ENCODE measurements at regions not wholly inside any gene's neighbourhood (a gene's known extent, or its start where the extent isn't known, plus 50 kb on each side); places are given as distances from the start of the nearest gene placed in this dataset.

- FAIRE-seq: no peak
- H2BK5ac ChIP-seq (ENCODE audit: low read depth, low read length): no peak overlapping the region
- no peaks in the 10 kb centered on the region; a peak in 1 of 8 replicates for H3K36me3 ChIP-seq (ENCODE audit: control insufficient read depth in 2 of 4, insufficient read depth in 4 of 4, low read length in 3 of 4)
- H2BK20ac ChIP-seq (ENCODE audit: low read length): no peak overlapping the region
- DNase-seq (ENCODE audit: low read depth in 1 of 2, low spot score in 2 of 2): no peak
- WGBS, 2 experiments (ENCODE audit: extremely low coverage in 1 of 2, insufficient coverage in 1 of 2, insufficient read length in 1 of 2, insufficient replicate concordance in 2 of 2, low coverage in 1 of 2, low lambda C conversion rate in 2 of 2, missing lambda C conversion rate in 1 of 2): 89% methylated on average over 1 of the region's 1 CpG; no CpG with 5 or more reads in 1 of the 2 experiments
- H2AK5ac ChIP-seq (ENCODE audit: low read depth, low read length): no peak overlapping the region
- POLR2A ChIA-PET (ENCODE audit: partially characterized antibody): no interaction called here
- no peak overlapping the region for H2BK120ac ChIP-seq (replicated peaks; ENCODE audit: low read depth, low read length)
- TF ChIP-seq GABPA (IDR thresholded peaks at IDR 0.05; ENCODE audit: borderline replicate concordance, insufficient read depth, low read length): no peak
- no peak for TF ChIP-seq MAFK (IDR thresholded peaks at IDR 0.05; ENCODE audit: low read depth, low read length)
- TF ChIP-seq HDAC6 (IDR thresholded peaks at IDR 0.05; ENCODE audit: low read depth, low read length): no peak
- TF ChIP-seq RFX5 (IDR thresholded peaks at IDR 0.05; ENCODE audit: borderline replicate concordance, low read depth, low read length): no peak
- no peak for TF ChIP-seq SIRT6 (IDR thresholded peaks at IDR 0.05; ENCODE audit: low read length)
- TF ChIP-seq, protein P1, sequence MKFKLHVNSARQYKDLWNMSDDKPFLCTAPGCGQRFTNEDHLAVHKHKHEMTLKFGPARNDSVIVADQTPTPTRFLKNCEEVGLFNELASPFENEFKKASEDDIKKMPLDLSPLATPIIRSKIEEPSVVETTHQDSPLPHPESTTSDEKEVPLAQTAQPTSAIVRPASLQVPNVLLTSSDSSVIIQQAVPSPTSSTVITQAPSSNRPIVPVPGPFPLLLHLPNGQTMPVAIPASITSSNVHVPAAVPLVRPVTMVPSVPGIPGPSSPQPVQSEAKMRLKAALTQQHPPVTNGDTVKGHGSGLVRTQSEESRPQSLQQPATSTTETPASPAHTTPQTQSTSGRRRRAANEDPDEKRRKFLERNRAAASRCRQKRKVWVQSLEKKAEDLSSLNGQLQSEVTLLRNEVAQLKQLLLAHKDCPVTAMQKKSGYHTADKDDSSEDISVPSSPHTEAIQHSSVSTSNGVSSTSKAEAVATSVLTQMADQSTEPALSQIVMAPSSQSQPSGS (IDR thresholded peaks at IDR 0.05; ENCODE audit: low read length): no peak
- no peak overlapping the region for H3K4me3 ChIP-seq (ENCODE audit: extremely low read depth in 1 of 4, insufficient read depth in 2 of 4, low read depth in 3 of 4, low read length in 4 of 4)
- no peak overlapping the region for H3K4me2 ChIP-seq (ENCODE audit: insufficient read depth in 1 of 2, low read depth in 2 of 2, low read length in 2 of 2)
- H3K27ac ChIP-seq (ENCODE audit: low read depth, low read length): no peak overlapping the region
- no peak overlapping the region for H2AFZ ChIP-seq (ENCODE audit: low read length)
- H3K14ac ChIP-seq (ENCODE audit: insufficient read length): no peak overlapping the region
- no peaks in the 10 kb centered on the region for H3K9me3 ChIP-seq (ENCODE audit: insufficient read depth in 2 of 2, low read depth in 1 of 2, low read length in 1 of 2)
- H3K79me2 ChIP-seq (ENCODE audit: control insufficient read depth in 1 of 2, insufficient read depth in 2 of 2, low read length in 2 of 2): no peaks in the 10 kb centered on the region
- H3K79me1 ChIP-seq (ENCODE audit: low read depth, low read length): no peaks in the 10 kb centered on the region
- no peak overlapping the region for H4K8ac ChIP-seq (ENCODE audit: extremely low read depth, insufficient read depth, low read length)
- H3K4me1 ChIP-seq (replicated peaks in 1 of 4; ENCODE audit: control insufficient read depth in 3 of 4, insufficient read depth in 4 of 4, low read length in 3 of 4): no peaks in the 10 kb centered on the region
- CTCF ChIA-PET (ENCODE audit: partially characterized antibody): no interaction called here
- no peak overlapping the region for H2BK12ac ChIP-seq (ENCODE audit: low read depth, low read length)
- no peaks in the 10 kb centered on the region for H4K20me1 ChIP-seq (replicated peaks in 1 of 2; ENCODE audit: control insufficient read depth in 1 of 2, insufficient read depth in 2 of 2, low read length in 2 of 2)
- no peaks in the 10 kb centered on the region; the same call in 1 of the 2 replicates for H3K23me2 ChIP-seq (ENCODE audit: low read depth, low read length)
- H3K27me3 ChIP-seq (replicated peaks in 1 of 4; ENCODE audit: control insufficient read depth in 3 of 4, extremely low read depth in 1 of 4, insufficient read depth in 3 of 4, low read length in 3 of 4): no peaks in the 10 kb centered on the region
- H2BK15ac ChIP-seq (ENCODE audit: low read length): no peak overlapping the region
- no peak overlapping the region for H3K18ac ChIP-seq (ENCODE audit: extremely low read depth, low read length)
- H4K5ac ChIP-seq (ENCODE audit: insufficient read length, low read depth, low read length): no peak overlapping the region
- no peak overlapping the region for H4K91ac ChIP-seq (replicated peaks; ENCODE audit: insufficient read length, low read length)
- no peak overlapping the region for H3K4ac ChIP-seq (replicated peaks; ENCODE audit: insufficient read length, low read depth, low read length)
- no peak overlapping the region for H3K23ac ChIP-seq (ENCODE audit: insufficient read length)
- no peak overlapping the region for H3K56ac ChIP-seq (replicated peaks; ENCODE audit: insufficient read length, low read depth, low read length)
- no peak overlapping the region for H3K9ac ChIP-seq (replicated peaks in 1 of 4; ENCODE audit: extremely low read depth in 1 of 4, low read depth in 3 of 4, low read length in 3 of 4)
Measured at GRCh38 chr2:66156171-66156570, 278.8 kb upstream of the MEIS1 start.
